ENCODE measurements at regions not wholly inside any gene's neighbourhood (a gene's known extent, or its start where the extent isn't known, plus 50 kb on each side); places are given as distances from the start of the nearest gene placed in this dataset.

GRCh38 chr4:161252520-161253141 is 911.2 kb downstream of the FSTL5 start:
- ATAC-seq (ENCODE audit: low read depth), result no peak
- in situ Hi-C loops (cut with MboI; ENCODE audit: low sequenced_read_pairs), result no loop called here
- CTCF ChIA-PET, result no interaction called here

More at GRCh38 chr4:161252520-161253141, 911.2 kb downstream of the FSTL5 start:
- Histone ChIP-seq H2AK9ac (replicated peaks; ENCODE audit: low read depth, low read length, poor library complexity) (no peak overlapping the region), H3K4me1 (ENCODE audit: control insufficient read depth, insufficient read depth, low read length) (no peaks in the 10 kb centered on the region), H3K9me3 (ENCODE audit: control insufficient read depth, insufficient read depth, low read length) (peaks cover 25% of the 10 kb centered on the region), H3K23ac (ENCODE audit: low read depth, low read length) (no peak overlapping the region), H3K14ac (replicated peaks; ENCODE audit: low read depth, low read length) (no peak overlapping the region), H2BK20ac (ENCODE audit: low read depth, low read length) (no peak overlapping the region), H3K4ac (ENCODE audit: low read depth, low read length) (no peak overlapping the region), H2AFZ (replicated peaks; ENCODE audit: low read length, poor library complexity) (no peak overlapping the region), H3K4me3 (ENCODE audit: insufficient read depth, low read depth, low read length) (no peak overlapping the region), H2AK5ac (ENCODE audit: low read depth, low read length) (no peak overlapping the region), H3K56ac (ENCODE audit: extremely low read depth, insufficient read depth, low read length) (no peak overlapping the region), H3K9me1 (ENCODE audit: insufficient read depth, low read length) (no peaks in the 10 kb centered on the region), H2BK5ac (ENCODE audit: low read depth, low read length, poor library complexity, severe bottlenecking) (no peak overlapping the region), H3K36me3 (ENCODE audit: control insufficient read depth, insufficient read depth, low read length) (no peaks in the 10 kb centered on the region), H4K5ac (ENCODE audit: low read depth, low read length) (no peak overlapping the region), H2BK120ac (ENCODE audit: low read depth, low read length) (no peak overlapping the region), H3K27me3 (ENCODE audit: control insufficient read depth, insufficient read depth, low read length) (no peaks in the 10 kb centered on the region), H3K9ac (ENCODE audit: low read depth, low read length) (no peak overlapping the region), H2BK15ac (ENCODE audit: low read depth, low read length) (no peak overlapping the region), H3K18ac (ENCODE audit: low read depth, low read length) (no peak overlapping the region), H3K27ac (ENCODE audit: insufficient read depth, low read length) (no peak overlapping the region), H3K4me2 (ENCODE audit: low read depth, low read length) (no peak overlapping the region), H4K91ac (ENCODE audit: insufficient read depth, low read depth, low read length) (no peak overlapping the region), H4K20me1 (ENCODE audit: insufficient read depth, low read length) (no peaks in the 10 kb centered on the region), H3K79me1 (ENCODE audit: low read depth in 1 of 2, low read length in 2 of 2) (no peaks in the 10 kb centered on the region), H4K8ac (ENCODE audit: low read depth in 2 of 2, low read length in 2 of 2) (no peak overlapping the region)
- BruUV-seq (replicated peaks), result no TSS peak
- dilution Hi-C loops (cut with HindIII; ENCODE audit: low sequenced_read_pairs, unreplicated experiment) (no loop called here), intact Hi-C loops (cut with micrococcal nuclease) (no loop called here)
- peak; percentile 0 for DNase-seq
- WGBS, 2 experiments (ENCODE audit: extremely low coverage in 2 of 2, insufficient read length in 1 of 2), result no CpG with 5 or more reads among the region's 6 CpGs
- no peak for TF ChIP-seq USF2 (IDR thresholded peaks at IDR 0.05; ENCODE audit: low read depth, low read length)
- no peak for TF ChIP-seq ELK1 (IDR thresholded peaks at IDR 0.05; ENCODE audit: borderline replicate concordance, low read depth, low read length)
- no peak for TF ChIP-seq FOS (IDR thresholded peaks at IDR 0.05; ENCODE audit: low read depth, low read length)
- TF ChIP-seq MAZ (IDR thresholded peaks at IDR 0.05; ENCODE audit: borderline replicate concordance, low read depth, low read length), result no peak
- TF ChIP-seq CTCF (conservative IDR thresholded peaks at IDR 0.05; ENCODE audit: low read depth, low read length), result peak; percentile 34
- TF ChIP-seq POLR2A (IDR thresholded peaks at IDR 0.05; ENCODE audit: low read depth, low read length), result no peak
- TF ChIP-seq RFX5 (IDR thresholded peaks at IDR 0.05; ENCODE audit: low read depth, low read length), result no peak
- TF ChIP-seq SMC3 (IDR thresholded peaks at IDR 0.05; ENCODE audit: low read depth, low read length), result no peak
- TF ChIP-seq NFE2L2 (IDR thresholded peaks at IDR 0.05; ENCODE audit: low read depth, low read length), result no peak
- TF ChIP-seq RAD21 (IDR thresholded peaks at IDR 0.05; ENCODE audit: low read length), result peak; percentile 30
- POLR2A ChIA-PET (ENCODE audit: unreplicated experiment), result no interaction called here

All from IMR-90 (cell line).